HCEC 1CT (cell line): ENCODE measurements at regions not wholly inside any gene's neighbourhood (a gene's known extent, or its start where the extent isn't known, plus 50 kb on each side); places are given as distances from the start of the nearest gene placed in this dataset.

Experiments used
- DNase-seq: peaks from one replicate; pipeline ENCODE4 v3.0.0-alpha.2; 2017

GRCh38 chr6:169936355-169936975 is 185.0 kb downstream of the ERMARD start:
- DNase-seq, result no peak

- no peak for DNase-seq
These were observed 184.4 kb downstream of the ERMARD start for GRCh38 chr6:169935861-169936260.

- no peak for DNase-seq
These were observed 183.9 kb downstream of the ERMARD start for GRCh38 chr6:169935348-169935718.

- no peak for DNase-seq
These were observed 183.4 kb downstream of the ERMARD start for GRCh38 chr6:169934699-169935347.

GRCh38 chr6:169933839-169934698 is 182.6 kb downstream of the ERMARD start:
- DNase-seq, result no peak

GRCh38 chr6:169933251-169933821 is 181.9 kb downstream of the ERMARD start:
- no peak for DNase-seq

- DNase-seq, result no peak
These were observed 181.1 kb downstream of the ERMARD start for GRCh38 chr6:169932491-169932890.

GRCh38 chr6:169931261-169931660 is 179.8 kb downstream of the ERMARD start:
- DNase-seq, result no peak

GRCh38 chr6:169930799-169931198 is 179.4 kb downstream of the ERMARD start:
- DNase-seq, result no peak

GRCh38 chr6:169927711-169928110 is 176.3 kb downstream of the ERMARD start:
- DNase-seq, result no peak

- DNase-seq, result no peak
These were observed 175.4 kb downstream of the ERMARD start for GRCh38 chr6:169926617-169927417.

GRCh38 chr6:169923468-169924464 is 172.3 kb downstream of the ERMARD start:
- DNase-seq, result no peak

GRCh38 chr6:169921853-169922824 is 170.7 kb downstream of the ERMARD start:
- no peak for DNase-seq

- no peak for DNase-seq
These were observed 169.8 kb downstream of the ERMARD start for GRCh38 chr6:169921217-169921616.

GRCh38 chr6:169920359-169921020 is 169.1 kb downstream of the ERMARD start:
- DNase-seq, result no peak

- DNase-seq, result no peak
These were observed 167.6 kb downstream of the ERMARD start for GRCh38 chr6:169918954-169919549.

GRCh38 chr6:169918239-169918953 is 167.0 kb downstream of the ERMARD start:
- DNase-seq, result no peak

- no peak for DNase-seq
These were observed 165.7 kb downstream of the ERMARD start for GRCh38 chr6:169917153-169917552.
